ENCODE measurements at regions not wholly inside any gene's neighbourhood (a gene's known extent, or its start where the extent isn't known, plus 50 kb on each side); places are given as distances from the start of the nearest gene placed in this dataset.

- intact Hi-C loops (cut with micrococcal nuclease): no loop called here
- Mint-ChIP-seq H3K9me3 (ENCODE audit: insufficient read depth) (no peaks in the 10 kb centered on the region), H3K27me3 (no peaks in the 10 kb centered on the region), H3K4me3 (no peak overlapping the region), H3K4me1 (no peaks in the 10 kb centered on the region), H3K27ac (no peak overlapping the region)
- no peak overlapping the region for H3K4me3 ChIP-seq (ENCODE audit: control extremely low read depth in 1 of 5, extremely low read depth in 1 of 5, insufficient read depth in 1 of 5, low read depth in 2 of 5, low read length in 4 of 5)
- no peaks in the 10 kb centered on the region for H3K9me3 ChIP-seq (ENCODE audit: control extremely low read depth in 1 of 3, control insufficient read depth in 2 of 3, insufficient read depth in 1 of 3, low read length in 2 of 3)
- H3K4me1 ChIP-seq (ENCODE audit: control insufficient read depth in 2 of 2, insufficient read depth in 2 of 2, low read length in 2 of 2): no peaks in the 10 kb centered on the region
- POLR2A ChIA-PET: no interaction called here
- no peaks in the 10 kb centered on the region for H3K79me2 ChIP-seq (ENCODE audit: control insufficient read depth, insufficient read depth, low read length)
- H3K36me3 ChIP-seq (replicated peaks in 1 of 2; ENCODE audit: control extremely low read depth in 1 of 2, control insufficient read depth in 1 of 2, extremely low read depth in 1 of 2, insufficient read depth in 2 of 2, low read length in 1 of 2): no peaks in the 10 kb centered on the region
- H3K27ac ChIP-seq (ENCODE audit: low read length in 2 of 2): no peak overlapping the region
- no peaks in the 10 kb centered on the region for H4K20me1 ChIP-seq (ENCODE audit: control insufficient read depth, insufficient read depth, low read length, poor library complexity, severe bottlenecking)
- DNase-seq (no peak), ATAC-seq (ENCODE audit: low read depth) (no peak)
- CTCF ChIA-PET: no interaction called here
- no peak overlapping the region for H3K4me2 ChIP-seq (replicated peaks; ENCODE audit: low read depth, low read length, poor library complexity, severe bottlenecking)
- H3K27me3 ChIP-seq (replicated peaks in 1 of 4; ENCODE audit: control extremely low read depth in 1 of 4, control insufficient read depth in 3 of 4, insufficient read depth in 4 of 4, low read length in 3 of 4): no peaks in the 10 kb centered on the region
- TF ChIP-seq EZH2 (IDR thresholded peaks at IDR 0.05; ENCODE audit: borderline replicate concordance, insufficient read depth, low read depth, low read length, poor library complexity, severe bottlenecking) (no peak), CTCF (IDR thresholded peaks at IDR 0.05) (no peak)
- H3K9ac ChIP-seq (ENCODE audit: low read length): no peak overlapping the region
- no peak overlapping the region for H2AFZ ChIP-seq (ENCODE audit: insufficient read depth, low read depth, low read length, poor library complexity, severe bottlenecking)
- no CpG with 5 or more reads among the region's 3 CpGs for WGBS (ENCODE audit: insufficient coverage)
These were observed 573.0 kb downstream of the FOXG1 start for GRCh38 chr14:29339494-29340172.

- ATAC-seq (ENCODE audit: low read depth): no peak
- no peak overlapping the region for H3K27ac ChIP-seq (ENCODE audit: low read length in 2 of 2)
- intact Hi-C loops (cut with micrococcal nuclease): no loop called here
- H3K79me2 ChIP-seq (ENCODE audit: control insufficient read depth, insufficient read depth, low read length): no peaks in the 10 kb centered on the region
- WGBS (ENCODE audit: insufficient coverage): no CpG with 5 or more reads among the region's 1 CpG
- no peak for DNase-seq
- TF ChIP-seq CTCF (IDR thresholded peaks at IDR 0.05) (no peak), EZH2 (IDR thresholded peaks at IDR 0.05; ENCODE audit: borderline replicate concordance, insufficient read depth, low read depth, low read length, poor library complexity, severe bottlenecking) (no peak)
- H3K4me1 Mint-ChIP-seq: no peaks in the 10 kb centered on the region
- ChIA-PET CTCF (no interaction called here), POLR2A (no interaction called here)
- H3K4me2 ChIP-seq (replicated peaks; ENCODE audit: low read depth, low read length, poor library complexity, severe bottlenecking): no peak overlapping the region
- H3K9ac ChIP-seq (ENCODE audit: low read length): no peak overlapping the region
- H3K27ac Mint-ChIP-seq: no peak overlapping the region
- no peaks in the 10 kb centered on the region for H3K4me1 ChIP-seq (ENCODE audit: control insufficient read depth in 2 of 2, insufficient read depth in 2 of 2, low read length in 2 of 2)
- H3K27me3 Mint-ChIP-seq: no peaks in the 10 kb centered on the region
- no peak overlapping the region for H3K4me3 ChIP-seq (ENCODE audit: control extremely low read depth in 1 of 5, extremely low read depth in 1 of 5, insufficient read depth in 1 of 5, low read depth in 2 of 5, low read length in 4 of 5)
- no peak overlapping the region for H2AFZ ChIP-seq (ENCODE audit: insufficient read depth, low read depth, low read length, poor library complexity, severe bottlenecking)
- no peak overlapping the region for H3K4me3 Mint-ChIP-seq
- no peaks in the 10 kb centered on the region for H3K36me3 ChIP-seq (replicated peaks in 1 of 2; ENCODE audit: control extremely low read depth in 1 of 2, control insufficient read depth in 1 of 2, extremely low read depth in 1 of 2, insufficient read depth in 2 of 2, low read length in 1 of 2)
- no peaks in the 10 kb centered on the region for H3K27me3 ChIP-seq (replicated peaks in 1 of 4; ENCODE audit: control extremely low read depth in 1 of 4, control insufficient read depth in 3 of 4, insufficient read depth in 4 of 4, low read length in 3 of 4)
- no peaks in the 10 kb centered on the region for H3K9me3 Mint-ChIP-seq (ENCODE audit: insufficient read depth)
- H4K20me1 ChIP-seq (ENCODE audit: control insufficient read depth, insufficient read depth, low read length, poor library complexity, severe bottlenecking): no peaks in the 10 kb centered on the region
- no peaks in the 10 kb centered on the region for H3K9me3 ChIP-seq (ENCODE audit: control extremely low read depth in 1 of 3, control insufficient read depth in 2 of 3, insufficient read depth in 1 of 3, low read length in 2 of 3)
These were observed 579.1 kb downstream of the PRKD1 start for GRCh38 chr14:29348504-29348903.

Measured in B cell (primary cell).